ENCODE measurements at regions not wholly inside any gene's neighbourhood (a gene's known extent, or its start where the extent isn't known, plus 50 kb on each side); places are given as distances from the start of the nearest gene placed in this dataset.

DNA sequence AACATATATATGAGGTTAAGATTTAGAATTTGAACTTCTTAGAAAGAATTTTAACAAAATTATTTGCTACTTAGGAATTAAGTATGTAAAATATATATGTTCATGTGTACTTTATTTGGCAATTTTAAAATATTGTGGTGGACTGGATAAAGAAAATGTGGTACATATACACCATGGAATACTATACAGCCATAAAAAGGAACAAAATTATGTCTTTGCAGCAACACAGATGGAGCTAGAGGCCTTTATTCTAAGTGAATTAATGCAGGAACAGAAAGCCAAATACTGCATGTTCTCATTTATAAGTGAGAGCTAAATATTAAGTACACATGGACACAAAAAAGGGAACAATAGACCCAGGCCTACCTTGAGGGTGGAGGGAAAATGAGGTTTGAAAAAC, 72.2 kb upstream of the FMN2 start:
- Histone ChIP-seq H3K4me2 (ENCODE audit: extremely low read depth, insufficient read depth, low read length) (no peak overlapping the region), H3K36me3 (ENCODE audit: control insufficient read depth, insufficient read depth, low read length) (no peaks in the 10 kb centered on the region), H3K79me2 (ENCODE audit: control insufficient read depth, insufficient read depth, low read length) (no peaks in the 10 kb centered on the region), H3K27me3 (ENCODE audit: control insufficient read depth, insufficient read depth, low read length) (no peaks in the 10 kb centered on the region), H4K20me1 (ENCODE audit: control insufficient read depth, extremely low read depth, insufficient read depth, low read length) (no peaks in the 10 kb centered on the region), H3K27ac (ENCODE audit: insufficient read depth, low read length) (no peak overlapping the region), H3K4me1 (ENCODE audit: control insufficient read depth, extremely low read depth, insufficient read depth, low read length) (no peaks in the 10 kb centered on the region), H3K9me3 (ENCODE audit: control insufficient read depth, insufficient read depth, low read depth, low read length) (no peaks in the 10 kb centered on the region), H3K4me3 (replicated peaks in 1 of 4; ENCODE audit: control extremely low read depth in 1 of 4, insufficient read depth in 1 of 4, low read depth in 3 of 4, low read length in 4 of 4) (no peak overlapping the region), H3K9ac (ENCODE audit: insufficient read depth, low read length) (no peak overlapping the region), H2AFZ (ENCODE audit: low read length) (no peak overlapping the region)
- DNase-seq (ENCODE audit: low read depth in 2 of 2), result no peak
- TF ChIP-seq, protein P1, sequence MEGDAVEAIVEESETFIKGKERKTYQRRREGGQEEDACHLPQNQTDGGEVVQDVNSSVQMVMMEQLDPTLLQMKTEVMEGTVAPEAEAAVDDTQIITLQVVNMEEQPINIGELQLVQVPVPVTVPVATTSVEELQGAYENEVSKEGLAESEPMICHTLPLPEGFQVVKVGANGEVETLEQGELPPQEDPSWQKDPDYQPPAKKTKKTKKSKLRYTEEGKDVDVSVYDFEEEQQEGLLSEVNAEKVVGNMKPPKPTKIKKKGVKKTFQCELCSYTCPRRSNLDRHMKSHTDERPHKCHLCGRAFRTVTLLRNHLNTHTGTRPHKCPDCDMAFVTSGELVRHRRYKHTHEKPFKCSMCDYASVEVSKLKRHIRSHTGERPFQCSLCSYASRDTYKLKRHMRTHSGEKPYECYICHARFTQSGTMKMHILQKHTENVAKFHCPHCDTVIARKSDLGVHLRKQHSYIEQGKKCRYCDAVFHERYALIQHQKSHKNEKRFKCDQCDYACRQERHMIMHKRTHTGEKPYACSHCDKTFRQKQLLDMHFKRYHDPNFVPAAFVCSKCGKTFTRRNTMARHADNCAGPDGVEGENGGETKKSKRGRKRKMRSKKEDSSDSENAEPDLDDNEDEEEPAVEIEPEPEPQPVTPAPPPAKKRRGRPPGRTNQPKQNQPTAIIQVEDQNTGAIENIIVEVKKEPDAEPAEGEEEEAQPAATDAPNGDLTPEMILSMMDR (conservative IDR thresholded peaks at IDR 0.05 in 1 of 2, IDR thresholded peaks at IDR 0.05 in 1 of 2; ENCODE audit: low read depth in 1 of 2, low read length in 2 of 2), result no peak
- no peak for TF ChIP-seq EZH2 (IDR thresholded peaks at IDR 0.05; ENCODE audit: low read length, missing control alignments)

- Histone ChIP-seq H3K4me1 (ENCODE audit: control insufficient read depth, extremely low read depth, insufficient read depth, low read length) (no peaks in the 10 kb centered on the region), H3K27me3 (ENCODE audit: control insufficient read depth, insufficient read depth, low read length) (no peaks in the 10 kb centered on the region), H3K4me2 (ENCODE audit: extremely low read depth, insufficient read depth, low read length) (no peak overlapping the region), H3K79me2 (ENCODE audit: control insufficient read depth, insufficient read depth, low read length) (no peaks in the 10 kb centered on the region), H3K9ac (ENCODE audit: insufficient read depth, low read length) (no peak overlapping the region), H2AFZ (ENCODE audit: low read length) (no peak overlapping the region), H3K4me3 (replicated peaks in 1 of 4; ENCODE audit: control extremely low read depth in 1 of 4, insufficient read depth in 1 of 4, low read depth in 3 of 4, low read length in 4 of 4) (no peak overlapping the region), H4K20me1 (ENCODE audit: control insufficient read depth, extremely low read depth, insufficient read depth, low read length) (no peaks in the 10 kb centered on the region), H3K27ac (ENCODE audit: insufficient read depth, low read length) (no peak overlapping the region), H3K9me3 (ENCODE audit: control insufficient read depth, insufficient read depth, low read depth, low read length) (no peaks in the 10 kb centered on the region), H3K36me3 (ENCODE audit: control insufficient read depth, insufficient read depth, low read length) (no peaks in the 10 kb centered on the region)
- DNase-seq (ENCODE audit: low read depth in 2 of 2), result no peak
- TF ChIP-seq, protein P1 (conservative IDR thresholded peaks at IDR 0.05 in 1 of 2, IDR thresholded peaks at IDR 0.05 in 1 of 2; ENCODE audit: low read depth in 1 of 2, low read length in 2 of 2), result no peak
Observed at GRCh38 chr1:240020871-240021270, 70.8 kb upstream of the FMN2 start.

DNA sequence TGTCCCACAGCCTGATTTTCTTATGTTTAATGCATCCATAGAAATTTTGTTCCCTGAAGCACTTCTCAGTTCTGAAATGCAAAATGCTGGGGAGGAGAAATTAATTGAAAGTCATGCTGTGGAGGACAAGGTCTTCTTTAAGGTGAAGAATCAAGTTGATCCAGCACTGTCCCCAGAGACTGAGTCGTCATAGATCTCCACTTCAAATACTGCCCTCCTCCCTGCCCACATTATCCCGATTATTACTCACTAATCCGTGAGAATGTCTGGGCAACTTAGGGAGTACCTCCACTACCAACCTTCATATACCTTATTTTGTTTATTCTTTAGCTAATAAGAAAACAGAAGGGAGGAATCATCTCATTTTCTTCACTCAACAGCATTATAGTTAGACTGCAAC, 70.0 kb upstream of the FMN2 start:
- no peaks in the 10 kb centered on the region for H3K4me1 ChIP-seq (ENCODE audit: control insufficient read depth, extremely low read depth, insufficient read depth, low read length)
- DNase-seq (ENCODE audit: low read depth in 2 of 2), result no peak
- no peaks in the 10 kb centered on the region for H3K36me3 ChIP-seq (ENCODE audit: control insufficient read depth, insufficient read depth, low read length)
- H3K27me3 ChIP-seq (ENCODE audit: control insufficient read depth, insufficient read depth, low read length), result no peaks in the 10 kb centered on the region
- no peak overlapping the region for H2AFZ ChIP-seq (ENCODE audit: low read length)
- no peak overlapping the region for H3K4me2 ChIP-seq (ENCODE audit: extremely low read depth, insufficient read depth, low read length)
- TF ChIP-seq EZH2 (IDR thresholded peaks at IDR 0.05; ENCODE audit: low read length, missing control alignments), result no peak
- TF ChIP-seq, protein P1 (conservative IDR thresholded peaks at IDR 0.05 in 1 of 2, IDR thresholded peaks at IDR 0.05 in 1 of 2; ENCODE audit: low read depth in 1 of 2, low read length in 2 of 2), result no peak
- no peaks in the 10 kb centered on the region for H4K20me1 ChIP-seq (ENCODE audit: control insufficient read depth, extremely low read depth, insufficient read depth, low read length)
- no peak overlapping the region for H3K9ac ChIP-seq (ENCODE audit: insufficient read depth, low read length)
- no peak overlapping the region for H3K27ac ChIP-seq (ENCODE audit: insufficient read depth, low read length)
- H3K9me3 ChIP-seq (ENCODE audit: control insufficient read depth, insufficient read depth, low read depth, low read length), result no peaks in the 10 kb centered on the region
- no peaks in the 10 kb centered on the region for H3K79me2 ChIP-seq (ENCODE audit: control insufficient read depth, insufficient read depth, low read length)
- H3K4me3 ChIP-seq (replicated peaks in 1 of 4; ENCODE audit: control extremely low read depth in 1 of 4, insufficient read depth in 1 of 4, low read depth in 3 of 4, low read length in 4 of 4), result no peak overlapping the region
